Smooth muscle cell (in vitro differentiated cells): ENCODE measurements at regions not wholly inside any gene's neighbourhood (a gene's known extent, or its start where the extent isn't known, plus 50 kb on each side); places are given as distances from the start of the nearest gene placed in this dataset.
A peak's percentile ranks its signal among the peaks of the same experiment; 100 is the strongest.

Source experiments
- DNase-seq: peaks from one replicate; lab custom pipeline; 2025; ENCODE audit not compliant: unreplicated experiment; lab: John Stamatoyannopoulos, UW
- H2AFZ ChIP-seq: fragments of 200-600 bp; sonication (generic); 2 replicates; pipeline ENCODE4 v1.6.0; 2016; ENCODE audit warnings: antibody characterized with exemption, low read depth, mild to moderate bottlenecking
- H3F3A ChIP-seq: fragments of 200-600 bp; sonication (generic); 2 replicates; pipeline ENCODE4 v1.6.0; 2017; ENCODE audit warnings: antibody characterized with exemption, low read depth
- H3K27ac ChIP-seq: fragments of 200-600 bp; sonication (generic); 2 replicates; pipeline ENCODE4 v1.5.1; 2016; ENCODE audit warnings: low read depth, mild to moderate bottlenecking
- H3K27me3 ChIP-seq: fragments of 200-600 bp; sonication (generic); 2 replicates; pipeline ENCODE4 v1.6.1; 2016; ENCODE audit warnings: low read depth, mild to moderate bottlenecking
- H3K36me3 ChIP-seq: fragments of 200-600 bp; sonication (generic); 2 replicates; pipeline ENCODE4 v1.5.1; 2016; ENCODE audit warnings: low read depth
- H3K4me1 ChIP-seq: fragments of 200-600 bp; sonication (generic); 2 replicates; pipeline ENCODE4 v1.5.1; 2016; ENCODE audit warnings: low read depth
- H3K4me2 ChIP-seq: fragments of 200-600 bp; sonication (generic); 2 replicates; pipeline ENCODE4 v1.6.0; 2016; ENCODE audit warnings: mild to moderate bottlenecking
- H3K4me3 ChIP-seq: fragments of 200-600 bp; sonication (generic); 2 replicates; pipeline ENCODE4 v1.5.1; 2016; ENCODE audit warnings: mild to moderate bottlenecking
- H3K79me2 ChIP-seq: fragments of 200-600 bp; sonication (generic); 2 replicates; pipeline ENCODE4 v1.6.0; 2016; ENCODE audit warnings: low read depth, mild to moderate bottlenecking
- H3K9ac ChIP-seq: fragments of 200-600 bp; sonication (generic); 2 replicates; pipeline ENCODE4 v1.6.0; 2016; ENCODE audit warnings: low read depth
- H3K9me3 ChIP-seq: fragments of 200-600 bp; sonication (generic); replicated peaks from 2 replicates; pipeline ENCODE4 v1.5.1; 2016; ENCODE audit warnings: low read depth
- H4K20me1 ChIP-seq: fragments of 200-600 bp; sonication (generic); 2 replicates; pipeline ENCODE4 v1.6.0; 2016; ENCODE audit warnings: low read depth
- CTCF ChIP-seq: fragments of 200-600 bp; sonication (generic); IDR thresholded peaks from 2 replicates; pipeline ENCODE4 v1.5.1; 2017; ENCODE audit warnings: borderline replicate concordance, mild to moderate bottlenecking, antibody characterized with exemption; ENCODE audit not compliant: insufficient read depth, poor library complexity, severe bottlenecking
- WGBS: methylation state at CpG from one replicate; pipeline ENCODE4 v1.1.7; 2016; ENCODE audit warnings: low lambda C conversion rate; 5-methylcytosine and 5-hydroxymethylcytosine counted together

- no peak overlapping the region for H3K4me2 ChIP-seq
- H3K9me3 ChIP-seq = no peaks in the 10 kb centered on the region
- no peaks in the 10 kb centered on the region for H3K79me2 ChIP-seq
- no peaks in the 10 kb centered on the region for H3K27me3 ChIP-seq
- peaks cover 8% of the 10 kb centered on the region for H3K4me1 ChIP-seq
- WGBS = 64% methylated on average over 4 of the region's 4 CpGs
- no peaks in the 10 kb centered on the region for H4K20me1 ChIP-seq
- DNase-seq = no peak
- H3K4me3 ChIP-seq = no peak overlapping the region
- H3K27ac ChIP-seq = no peak overlapping the region
- TF ChIP-seq CTCF = no peak
- H3F3A ChIP-seq = peaks cover 10% of the 10 kb centered on the region
- H3K9ac ChIP-seq = no peak overlapping the region
- H2AFZ ChIP-seq = no peak overlapping the region
- H3K36me3 ChIP-seq = no peaks in the 10 kb centered on the region
Measured at GRCh38 chr7:42483886-42484285, 246.9 kb upstream of the GLI3 start.

- H3K27ac ChIP-seq = peak overlapping the region; percentile 73
- H3K36me3 ChIP-seq = no peaks in the 10 kb centered on the region
- H3K9ac ChIP-seq = peak overlapping the region; percentile 55
- TF ChIP-seq CTCF = no peak
- no peaks in the 10 kb centered on the region for H3K27me3 ChIP-seq
- no peaks in the 10 kb centered on the region for H3K79me2 ChIP-seq
- H4K20me1 ChIP-seq = no peaks in the 10 kb centered on the region
- WGBS = 30% methylated on average over 9 of the region's 9 CpGs
- no peak overlapping the region for H3K4me3 ChIP-seq
- H3K4me1 ChIP-seq = peaks cover 8% of the 10 kb centered on the region
- no peaks in the 10 kb centered on the region for H3K9me3 ChIP-seq
- DNase-seq = no peak
- H2AFZ ChIP-seq = peak overlapping the region; percentile 6
- H3F3A ChIP-seq = peaks cover 10% of the 10 kb centered on the region
- peak overlapping the region; percentile 61 for H3K4me2 ChIP-seq
Measured at GRCh38 chr7:42479816-42480633, 243.0 kb upstream of the GLI3 start.

GRCh38 chr7:42479452-42479815 lies 242.4 kb upstream of the GLI3 start:
- Histone ChIP-seq H3K9ac (no peak overlapping the region), H3K4me3 (no peak overlapping the region), H2AFZ (peak overlapping the region; percentile 6), H3K4me2 (peak overlapping the region; percentile 61), H4K20me1 (no peaks in the 10 kb centered on the region), H3K27me3 (no peaks in the 10 kb centered on the region), H3F3A (peaks cover 10% of the 10 kb centered on the region), H3K4me1 (peaks cover 8% of the 10 kb centered on the region), H3K9me3 (no peaks in the 10 kb centered on the region), H3K27ac (peak overlapping the region; percentile 73), H3K36me3 (no peaks in the 10 kb centered on the region), H3K79me2 (no peaks in the 10 kb centered on the region)
- no peak for TF ChIP-seq CTCF
- WGBS = 32% methylated on average over 3 of the region's 3 CpGs
- DNase-seq = no peak

DNA sequence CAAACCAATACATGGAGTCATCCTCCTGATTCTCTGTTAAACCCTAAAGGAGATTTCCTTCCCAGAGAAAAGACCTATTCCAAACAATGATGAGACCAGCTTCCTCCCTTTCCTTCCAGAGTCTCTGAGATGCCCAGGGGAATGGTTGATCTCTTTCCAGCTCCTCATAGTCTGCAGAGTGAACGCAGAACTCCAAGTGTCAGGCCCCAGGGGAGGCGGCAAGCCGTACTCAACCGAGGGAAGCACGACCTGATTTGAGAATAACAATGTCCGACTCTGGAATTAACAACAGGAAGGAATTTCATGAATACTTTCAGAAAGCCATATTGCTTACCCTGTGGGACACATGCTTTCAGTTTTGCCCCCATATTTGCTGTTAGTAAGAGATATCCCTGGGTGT lies 241.7 kb upstream of the GLI3 start:
- Histone ChIP-seq H3K27ac (peak overlapping the region; percentile 73), H3K27me3 (no peaks in the 10 kb centered on the region), H3K9me3 (no peaks in the 10 kb centered on the region), H3K79me2 (no peaks in the 10 kb centered on the region), H3K4me1 (peaks cover 8% of the 10 kb centered on the region), H3K4me3 (no peak overlapping the region), H3K36me3 (no peaks in the 10 kb centered on the region), H4K20me1 (no peaks in the 10 kb centered on the region), H3K9ac (no peak overlapping the region), H2AFZ (no peak overlapping the region), H3F3A (peaks cover 10% of the 10 kb centered on the region), H3K4me2 (no peak overlapping the region)
- DNase-seq = no peak
- no peak for TF ChIP-seq CTCF
- 96% methylated on average over 6 of the region's 6 CpGs for WGBS
